Muscle of back (tissue), 3 donors: ENCODE measurements at regions not wholly inside any gene's neighbourhood (a gene's known extent, or its start where the extent isn't known, plus 50 kb on each side); places are given as distances from the start of the nearest gene placed in this dataset.
"Not testable (repeated sequence)": the region's sequence is repeated elsewhere in the genome, so short reads cannot be mapped to it uniquely, and the experiment has no call there.

ENCODE experiments used
- DNase-seq, 3 donors: peaks; one replicate each; pipeline versions ENCODE4 v3.0.0 to v3.0.0-alpha.2; 2013

DNA sequence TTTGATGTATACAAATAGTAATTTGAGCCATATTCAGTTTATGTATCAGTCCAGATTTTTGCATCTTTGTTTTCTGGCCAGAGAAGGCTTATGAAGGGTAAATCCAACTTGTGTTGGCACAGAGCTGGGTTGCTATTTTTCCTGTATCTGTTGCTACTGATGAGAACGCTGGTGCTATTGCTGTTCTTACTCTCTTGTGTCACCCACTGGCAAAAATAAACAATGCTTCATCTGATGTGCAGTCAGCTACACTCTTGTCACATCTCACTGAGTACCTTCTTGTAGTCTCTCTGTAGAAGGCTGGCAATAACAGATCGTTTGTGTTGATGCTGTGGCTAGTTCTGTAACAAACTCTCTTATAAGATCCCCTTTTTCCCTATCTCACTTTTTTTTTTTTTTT lies 323.4 kb downstream of the CDH19 start:
- DNase-seq, result no peak

DNA sequence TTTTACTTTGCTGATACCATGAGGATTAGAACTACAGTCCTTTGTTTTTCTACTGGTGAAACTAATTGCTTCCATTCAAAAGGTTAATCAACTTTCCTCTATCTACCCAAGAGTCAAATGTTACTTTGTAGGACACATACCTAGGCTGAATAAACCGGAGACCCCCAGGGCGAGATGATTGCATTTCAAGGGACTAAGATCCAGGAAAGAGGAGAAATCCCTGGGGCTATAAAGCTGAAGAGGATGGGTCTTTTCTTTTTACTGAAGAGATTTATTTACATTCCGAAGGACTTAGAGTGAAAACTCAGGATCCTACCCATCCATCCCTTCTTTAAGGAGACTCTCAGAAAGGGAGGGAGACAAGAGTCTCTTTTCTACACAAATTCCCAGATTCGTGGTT lies 331.9 kb downstream of the CDH19 start:
- DNase-seq, result no peak

DNA sequence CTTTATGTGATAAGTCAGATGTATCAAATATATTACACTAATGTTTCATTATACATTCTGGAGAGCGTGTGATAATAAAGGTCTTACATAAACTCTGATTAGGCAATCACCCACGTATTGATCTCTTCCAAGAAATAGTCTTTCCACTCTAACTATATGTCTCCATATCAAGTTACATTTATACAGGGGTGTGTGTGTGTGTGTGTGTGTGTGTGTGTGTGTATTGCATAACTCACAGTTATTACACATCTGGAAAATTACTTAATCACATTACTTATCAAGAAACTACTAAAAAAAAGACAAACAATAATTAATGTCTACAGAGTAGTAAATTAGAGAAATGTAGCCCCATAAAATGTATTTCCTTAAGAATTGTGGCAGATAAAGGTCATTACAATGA lies 339.8 kb downstream of the CDH19 start:
- no peak for DNase-seq

DNA sequence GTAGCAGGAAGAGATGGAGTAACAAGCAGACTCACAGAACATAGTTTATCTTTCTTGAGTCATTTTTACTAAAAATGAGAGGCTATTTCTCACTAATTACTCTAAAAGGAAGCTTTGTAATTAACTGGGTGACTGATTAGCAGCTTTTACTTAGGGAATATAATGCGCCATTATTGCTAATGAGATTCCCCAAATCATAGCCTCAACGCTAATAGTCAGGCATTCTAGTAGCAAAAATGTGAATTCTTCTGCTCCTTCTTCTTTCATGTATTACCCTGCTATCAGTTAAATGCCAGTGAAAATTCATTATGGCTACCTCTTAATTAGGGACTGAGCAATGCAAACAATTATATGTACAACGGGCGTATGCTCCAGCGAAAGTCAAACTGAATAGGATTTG lies 349.8 kb downstream of the CDH19 start:
- DNase-seq, result no peak

DNA sequence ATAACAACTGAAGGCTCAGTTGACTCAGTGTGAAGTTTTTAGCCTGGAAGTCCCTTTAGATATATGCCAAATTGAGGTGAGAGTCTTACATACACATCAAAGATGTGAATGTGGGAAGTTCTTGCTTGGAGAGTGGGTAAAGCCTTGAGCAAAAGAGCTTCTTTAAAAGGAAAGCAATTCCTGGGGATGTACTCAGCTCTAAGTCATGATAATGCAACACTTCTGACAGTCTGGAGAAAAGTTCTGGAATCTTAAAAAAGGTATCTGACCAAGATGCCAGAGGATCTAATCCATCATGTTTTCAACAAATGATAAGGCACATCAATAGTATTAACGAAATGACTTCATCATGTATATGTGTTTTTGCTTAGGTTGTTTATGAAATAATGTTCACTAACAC lies 351.2 kb downstream of the CDH19 start:
- DNase-seq, result peak in 1 of 3 donors; percentile 4

DNA sequence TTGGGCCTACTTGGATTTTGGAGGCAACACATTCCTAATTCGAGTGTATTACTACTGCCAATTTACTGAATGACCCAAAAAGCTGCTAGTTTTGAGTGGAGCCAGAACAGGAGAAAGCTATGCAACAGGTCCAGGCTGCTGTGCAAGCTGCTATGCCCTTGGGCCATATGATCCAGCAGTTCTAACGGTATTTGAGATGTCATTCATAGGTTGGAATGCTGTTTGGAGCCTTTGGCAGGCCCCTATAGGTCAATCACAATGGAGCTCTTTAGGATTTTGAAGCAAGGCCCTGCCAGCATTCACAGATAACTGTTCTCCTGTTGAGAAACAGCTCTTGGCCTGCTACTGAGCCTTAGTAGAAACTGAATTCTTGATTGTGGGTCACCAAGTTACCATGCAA lies 368.7 kb downstream of the CDH19 start:
- no peak for DNase-seq

DNA sequence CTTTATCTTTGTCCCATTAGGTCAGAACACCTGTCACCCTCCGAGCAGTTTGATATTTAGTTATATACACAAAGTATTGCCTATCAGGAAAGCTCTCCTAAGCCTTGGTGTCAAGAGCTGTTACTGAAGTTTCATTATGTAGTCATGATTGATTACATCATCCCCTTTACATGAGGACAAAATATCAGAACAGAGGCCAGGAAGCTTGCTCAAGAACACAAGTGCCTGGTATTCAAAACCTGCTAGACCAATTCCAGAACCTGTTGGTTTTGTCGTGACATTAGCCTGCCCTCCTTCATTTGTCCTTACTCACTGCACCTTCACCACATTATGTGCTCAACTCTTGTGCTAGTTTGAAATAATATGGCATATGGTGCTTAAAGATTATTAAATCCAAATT lies 377.1 kb downstream of the CDH19 start:
- no peak for DNase-seq

DNA sequence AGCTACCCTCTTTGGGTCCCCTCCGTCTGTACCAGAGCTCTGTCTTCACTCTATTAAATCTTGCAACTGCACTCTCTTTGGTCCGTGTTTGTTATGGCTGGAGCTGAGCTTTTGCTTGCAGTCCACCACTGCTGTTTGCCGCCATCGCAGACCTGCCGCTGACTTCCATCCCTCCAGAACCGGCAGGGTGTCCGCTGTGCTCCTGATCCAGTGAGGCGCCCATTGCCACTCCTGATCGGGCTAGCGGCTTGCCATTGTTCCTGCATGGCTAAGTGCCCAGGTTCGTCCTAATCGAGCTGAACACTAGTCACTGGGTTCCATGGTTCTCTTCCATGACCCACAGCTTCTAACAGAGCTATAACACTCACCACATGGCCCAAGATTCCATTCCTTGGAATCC lies 380.6 kb downstream of the CDH19 start:
- not testable (repeated sequence) for DNase-seq

DNA sequence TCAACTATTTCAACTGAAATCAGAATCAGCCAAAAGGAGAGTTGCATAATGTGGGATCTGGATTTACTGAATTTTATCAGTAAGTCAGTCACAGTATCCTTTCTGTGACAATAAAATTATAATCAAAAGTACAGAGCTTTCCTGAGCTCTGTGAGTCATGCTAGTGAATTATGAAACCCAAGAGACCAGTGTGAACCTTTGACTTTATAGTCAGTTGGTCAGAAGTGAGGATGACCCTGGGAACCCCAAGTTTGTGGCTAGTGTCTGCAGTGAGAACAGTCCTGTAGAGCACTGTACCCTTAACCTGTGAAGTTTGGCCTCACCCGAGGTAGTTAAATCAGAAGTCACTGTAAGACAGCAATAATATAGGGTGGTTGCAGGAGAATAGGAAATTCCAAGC lies 381.7 kb downstream of the CDH19 start:
- no peak for DNase-seq

DNA sequence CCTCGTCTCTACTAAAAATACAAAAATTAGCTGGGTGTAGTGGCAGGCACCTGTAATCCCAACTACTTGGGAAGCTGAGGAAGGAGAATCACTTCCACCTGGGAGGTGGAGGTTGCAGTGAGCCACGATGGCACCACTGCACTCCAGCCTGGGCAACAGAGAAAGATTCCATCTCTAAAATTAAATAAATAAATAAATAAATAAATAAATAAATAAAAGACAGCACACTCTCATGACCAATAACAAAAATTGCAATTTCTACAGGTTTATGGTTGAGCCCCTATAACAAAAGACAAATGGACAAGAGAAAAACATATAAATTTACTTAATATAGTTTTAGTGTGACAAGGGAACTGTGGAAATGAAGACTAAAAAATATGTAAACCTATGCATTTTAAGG lies 384.1 kb downstream of the CDH19 start:
- no peak for DNase-seq

DNA sequence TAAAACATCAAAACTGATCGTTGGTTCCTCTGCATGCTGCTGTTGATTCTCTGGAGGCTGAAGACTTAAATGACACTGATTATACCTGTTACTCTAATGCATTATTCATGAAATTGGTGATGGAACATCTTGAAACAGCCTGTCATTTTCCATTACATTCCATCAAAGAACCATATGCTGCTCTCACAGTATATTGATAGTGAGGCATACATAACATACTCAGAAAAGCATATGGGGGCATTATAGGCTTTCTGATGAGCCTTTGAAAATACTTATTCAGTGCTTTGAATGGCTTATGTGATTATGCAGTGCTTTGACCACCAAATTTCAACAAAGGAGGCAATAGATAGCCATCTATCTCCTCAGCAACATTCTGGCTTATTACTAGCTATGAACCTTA lies 392.1 kb downstream of the CDH19 start:
- DNase-seq, result no peak

DNA sequence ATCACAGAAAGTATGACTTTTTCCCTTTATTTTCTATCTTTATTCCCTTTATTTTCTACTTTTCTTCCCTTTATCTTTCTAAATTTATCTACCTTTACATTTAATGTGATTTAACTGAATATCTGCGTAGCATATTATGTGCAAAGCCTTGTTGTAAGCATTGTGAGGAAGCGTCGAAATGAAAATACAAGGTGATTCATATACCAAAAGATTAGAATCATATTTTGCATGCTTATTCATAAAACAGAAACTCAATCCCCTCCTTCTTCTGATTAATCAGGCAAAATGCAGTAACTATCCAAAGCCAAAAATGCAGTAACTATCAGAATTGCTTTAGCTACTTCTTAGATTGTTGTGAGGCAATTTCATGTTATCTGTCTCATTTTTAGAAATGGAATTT lies 393.0 kb downstream of the CDH19 start:
- DNase-seq, result no peak

DNA sequence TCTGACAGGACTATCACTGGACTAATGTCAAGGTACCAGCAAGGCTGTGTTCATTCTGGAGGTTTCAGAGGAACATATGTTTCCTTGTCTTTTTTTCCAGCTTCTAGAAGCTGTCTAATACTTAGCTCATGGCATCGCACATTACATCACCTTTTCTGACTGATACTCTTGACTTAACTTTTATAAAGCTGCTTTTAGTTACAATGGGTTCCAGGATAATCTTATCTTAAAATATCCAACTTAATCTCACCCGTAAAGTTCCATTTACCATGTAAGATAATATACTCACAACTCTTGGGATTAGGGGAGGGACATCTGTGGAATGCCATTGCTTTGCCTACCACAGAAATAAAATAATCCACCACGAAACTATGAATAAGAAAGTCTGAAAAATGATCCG lies 394.2 kb downstream of the CDH19 start:
- DNase-seq, result no peak

DNA sequence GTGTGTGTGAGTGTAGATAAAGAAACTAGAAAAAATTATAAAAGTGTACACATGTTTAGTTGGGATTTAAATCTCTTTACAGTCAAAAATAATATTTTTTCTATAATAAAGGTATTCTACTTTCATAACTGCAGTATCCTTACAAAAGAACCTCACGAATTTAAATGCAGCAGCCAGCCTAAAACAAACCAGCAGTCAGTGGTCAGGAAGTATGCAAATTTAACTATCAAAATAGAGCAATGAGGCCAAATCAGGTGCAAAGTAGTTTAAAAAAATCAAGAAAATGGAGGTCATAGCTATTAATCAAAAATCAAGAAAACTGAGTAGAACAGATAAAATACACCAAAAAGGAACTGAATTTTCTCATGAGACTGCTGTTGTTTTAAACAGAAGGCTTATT lies 407.1 kb downstream of the CDH19 start:
- no peak for DNase-seq

DNA sequence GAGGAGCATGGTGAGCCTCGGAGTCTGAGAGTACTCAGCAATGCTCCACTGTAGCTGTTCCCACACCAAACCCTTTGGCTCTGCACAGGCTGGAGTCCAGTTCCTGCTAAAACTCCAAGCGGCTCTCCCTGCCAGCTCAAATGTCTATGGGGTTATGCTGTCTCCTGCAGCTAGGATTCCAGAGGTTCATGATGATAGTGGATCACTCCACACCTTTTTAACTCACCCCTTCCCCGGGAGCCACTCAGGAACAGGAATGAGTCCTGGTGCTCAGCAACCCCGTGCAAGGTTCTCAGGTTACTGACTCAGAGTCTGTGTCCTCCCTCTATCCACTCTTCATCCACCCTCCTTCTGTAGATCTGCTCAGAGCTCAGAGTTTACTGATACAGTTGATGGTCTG lies 410.0 kb downstream of the CDH19 start:
- DNase-seq, result no peak

DNA sequence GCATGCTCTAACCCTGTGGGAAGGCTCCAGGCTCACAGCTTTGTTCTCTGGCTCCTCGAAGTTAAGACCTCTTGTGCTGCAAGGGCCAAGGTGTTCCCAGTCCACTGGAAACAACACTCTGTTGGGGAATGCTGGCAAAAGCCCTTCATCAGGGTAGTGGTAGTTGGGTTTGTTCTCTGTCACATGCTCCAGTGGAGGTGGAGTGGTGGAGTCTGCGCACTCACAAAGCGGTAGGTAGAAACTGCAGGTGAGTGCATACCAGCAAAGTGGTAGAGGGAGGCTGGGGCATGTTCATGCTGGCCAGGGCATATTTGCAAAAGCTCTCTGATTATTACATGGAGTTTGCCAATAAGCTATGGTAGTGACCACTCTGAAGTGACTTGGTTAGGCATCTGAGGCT lies 410.5 kb downstream of the CDH19 start:
- no peak for DNase-seq

DNA sequence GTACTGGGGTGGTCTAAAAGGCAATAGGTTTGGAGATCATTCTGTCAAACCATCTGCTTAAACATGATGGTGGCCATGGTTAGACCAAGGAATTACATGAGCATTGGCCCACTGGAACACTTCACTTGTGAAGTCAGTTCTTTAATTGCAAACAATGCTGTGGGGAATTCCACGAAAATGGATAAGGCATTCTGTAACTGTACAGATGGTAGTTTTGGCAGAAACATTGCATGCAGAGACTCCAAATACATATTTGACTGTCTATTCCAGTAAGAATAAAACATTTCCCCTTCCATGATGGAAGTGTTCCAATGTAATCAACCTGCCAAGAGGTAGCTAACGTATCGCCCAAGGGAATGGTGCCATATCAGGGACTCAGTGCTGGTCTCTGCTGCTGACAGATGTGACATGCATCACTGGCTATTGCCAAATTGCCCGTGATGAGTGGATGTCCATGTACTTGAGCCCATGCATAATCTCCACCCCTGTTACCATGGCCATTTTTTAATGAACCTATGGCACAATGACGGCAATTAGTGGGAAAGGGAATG lies 417.9 kb downstream of the CDH7 start:
- DNase-seq, result no peak

DNA sequence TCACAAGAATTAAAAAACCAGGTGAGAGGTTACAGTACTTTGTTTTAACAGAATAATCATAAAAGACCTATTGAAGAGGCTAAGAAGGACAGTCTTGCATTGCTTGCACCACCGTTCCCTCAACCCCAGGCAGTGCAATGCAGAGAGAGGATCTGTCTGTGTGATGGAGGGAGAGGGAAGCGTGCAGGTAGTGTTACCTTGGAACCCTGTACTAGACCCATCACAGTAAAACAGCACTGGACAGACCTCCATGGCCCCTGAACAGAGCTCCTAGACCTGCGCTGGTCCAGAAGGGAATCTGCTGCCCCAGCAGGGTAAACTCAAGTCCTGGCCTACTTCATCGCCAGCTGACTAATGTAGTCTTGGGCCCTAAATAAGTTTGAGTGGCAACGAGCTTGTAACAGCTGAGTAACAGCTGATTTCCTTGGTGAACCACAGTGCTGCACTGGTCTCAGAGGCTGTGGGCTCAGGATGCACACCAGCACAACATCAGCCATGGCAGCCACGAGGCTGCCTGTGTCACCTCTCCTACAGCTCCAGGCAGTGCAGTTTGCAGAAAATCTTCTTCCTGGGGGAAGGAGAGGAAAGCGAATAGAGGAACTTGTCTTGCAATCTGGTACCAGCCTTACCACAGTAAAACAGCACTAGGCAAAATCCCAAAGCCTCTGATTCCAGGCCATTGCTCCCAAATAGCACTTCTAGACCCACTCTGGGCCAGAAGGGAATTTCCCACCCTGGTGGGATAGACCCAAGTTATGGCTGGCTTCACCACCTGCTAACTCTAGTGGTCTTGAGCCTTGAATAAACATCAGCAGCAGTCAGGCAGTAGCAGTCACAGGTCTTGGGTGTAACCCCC lies 417.2 kb downstream of the CDH7 start:
- DNase-seq, result no peak

DNA sequence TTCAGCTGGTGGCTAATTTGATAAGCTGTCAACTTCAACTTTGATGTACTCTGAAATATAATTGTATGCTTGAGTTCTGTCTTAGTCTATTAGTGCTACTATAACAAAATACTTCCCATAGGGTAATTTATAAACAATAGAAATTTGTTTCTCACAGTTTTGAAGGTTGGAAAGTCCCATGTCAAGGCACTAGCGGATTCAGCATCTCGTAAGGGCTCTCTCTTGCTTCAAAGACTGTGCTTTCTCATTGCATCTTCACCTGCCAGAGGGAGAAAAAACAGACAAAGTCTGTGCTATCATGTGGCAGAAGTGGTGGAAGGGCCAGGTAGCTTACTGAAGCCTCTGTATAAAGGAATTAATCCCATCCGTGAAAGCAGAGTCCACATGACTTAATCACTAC lies 409.2 kb downstream of the CDH7 start:
- DNase-seq, result no peak

DNA sequence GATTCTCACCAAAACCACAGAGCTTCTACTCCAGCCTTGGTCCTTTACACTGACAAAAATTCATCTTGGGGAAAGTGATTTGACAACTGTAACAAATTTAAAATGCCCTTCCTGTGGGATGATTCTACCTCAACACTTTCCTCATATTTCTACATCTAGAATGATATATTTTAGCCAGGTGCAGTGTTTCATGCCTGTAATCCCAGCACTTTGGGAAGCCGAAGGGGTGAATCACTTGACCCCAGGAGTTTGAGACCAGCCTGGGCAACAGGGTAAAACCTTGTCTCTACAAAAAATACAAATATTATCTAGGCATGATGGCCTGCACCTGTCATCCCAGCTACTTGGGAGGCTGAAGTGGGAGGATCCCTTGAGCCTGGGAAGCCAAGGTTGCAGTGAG lies 408.6 kb downstream of the CDH7 start:
- no peak for DNase-seq

DNA sequence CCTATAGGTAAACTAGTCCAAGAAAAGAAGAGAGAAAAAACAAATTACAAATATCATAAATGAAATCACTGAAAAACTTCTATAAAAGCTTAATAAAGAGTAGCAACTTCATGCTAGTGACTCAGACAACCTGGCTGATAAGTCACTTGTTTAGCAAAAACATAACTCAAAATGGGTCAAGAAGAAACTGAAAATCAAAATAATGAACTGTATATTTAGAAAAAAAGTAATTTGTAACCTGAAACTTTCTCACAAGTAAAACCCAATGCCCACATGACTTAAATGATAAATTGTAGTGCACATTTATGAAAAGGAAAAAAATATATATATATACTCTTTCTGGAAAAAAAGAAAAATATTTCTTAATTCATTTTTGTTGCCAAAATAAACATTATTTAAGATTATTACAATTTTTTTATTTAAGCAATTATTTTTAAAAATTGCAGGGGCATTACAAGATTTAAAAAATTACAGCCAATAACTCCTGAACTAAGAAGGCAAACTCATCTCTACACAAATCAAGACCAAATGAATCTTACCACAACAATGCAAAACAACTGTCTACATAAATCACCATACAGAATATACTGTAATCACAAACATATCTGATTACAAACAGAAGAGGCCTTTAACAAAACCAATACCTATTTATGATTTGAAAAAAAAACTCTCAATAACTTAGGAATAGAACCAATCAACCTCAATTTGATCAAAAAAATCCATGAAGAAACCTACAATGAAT lies 406.3 kb downstream of the CDH7 start:
- no peak for DNase-seq

DNA sequence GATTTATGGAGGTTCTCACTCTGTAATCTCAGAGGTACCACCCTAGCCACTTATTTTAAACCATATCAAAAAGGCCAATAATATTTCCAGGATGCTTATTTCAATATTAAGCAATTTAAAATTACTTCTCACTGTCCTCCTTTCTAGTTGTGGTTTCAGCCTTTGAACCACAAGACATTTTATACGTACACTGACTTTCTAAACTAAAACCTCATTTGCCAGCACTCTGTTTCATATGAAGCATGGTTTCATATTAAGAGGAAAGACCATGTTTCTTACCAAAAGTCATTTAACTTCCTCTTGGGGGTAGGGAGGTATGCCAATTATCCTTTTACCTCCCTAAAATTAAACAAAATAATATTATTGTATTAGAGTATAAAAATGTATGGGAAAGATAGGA lies 399.8 kb downstream of the CDH7 start:
- DNase-seq, result no peak

DNA sequence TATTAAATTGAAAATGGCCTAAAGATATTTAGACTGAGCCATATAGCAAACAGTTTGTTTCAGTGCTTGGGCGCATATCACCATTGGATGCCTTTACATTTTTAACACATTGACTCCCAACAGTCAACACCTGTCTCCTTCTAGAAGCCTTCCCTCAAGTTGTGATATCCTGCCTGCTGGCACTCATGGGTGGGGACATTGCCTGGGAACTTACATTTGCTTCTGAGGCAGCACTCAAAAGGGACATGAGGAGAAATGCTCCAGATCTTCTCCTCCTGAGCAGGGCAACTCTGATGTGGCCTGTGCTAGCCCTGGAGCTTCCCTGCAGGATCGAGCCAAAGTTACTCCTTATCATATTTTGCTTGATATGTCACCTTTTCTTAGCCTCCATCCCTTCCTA lies 392.2 kb downstream of the CDH7 start:
- DNase-seq, result no peak
